Activated CD4-positive, alpha-beta T cell treated with anti-CD3 and anti-CD28 coated beads, Interleukin-2, amount 50 U/mL, for 1 hour (primary cell): ENCODE measurements at regions not wholly inside any gene's neighbourhood (a gene's known extent, or its start where the extent isn't known, plus 50 kb on each side); places are given as distances from the start of the nearest gene placed in this dataset.

Experiments
- DNase-seq: peaks from one replicate; pipeline ENCODE4 v3.0.0-alpha.2; 2020

GRCh38 chr6:56407883-56408410 lies 160.6 kb upstream of the COL21A1 start:
- no peak for DNase-seq

DNA sequence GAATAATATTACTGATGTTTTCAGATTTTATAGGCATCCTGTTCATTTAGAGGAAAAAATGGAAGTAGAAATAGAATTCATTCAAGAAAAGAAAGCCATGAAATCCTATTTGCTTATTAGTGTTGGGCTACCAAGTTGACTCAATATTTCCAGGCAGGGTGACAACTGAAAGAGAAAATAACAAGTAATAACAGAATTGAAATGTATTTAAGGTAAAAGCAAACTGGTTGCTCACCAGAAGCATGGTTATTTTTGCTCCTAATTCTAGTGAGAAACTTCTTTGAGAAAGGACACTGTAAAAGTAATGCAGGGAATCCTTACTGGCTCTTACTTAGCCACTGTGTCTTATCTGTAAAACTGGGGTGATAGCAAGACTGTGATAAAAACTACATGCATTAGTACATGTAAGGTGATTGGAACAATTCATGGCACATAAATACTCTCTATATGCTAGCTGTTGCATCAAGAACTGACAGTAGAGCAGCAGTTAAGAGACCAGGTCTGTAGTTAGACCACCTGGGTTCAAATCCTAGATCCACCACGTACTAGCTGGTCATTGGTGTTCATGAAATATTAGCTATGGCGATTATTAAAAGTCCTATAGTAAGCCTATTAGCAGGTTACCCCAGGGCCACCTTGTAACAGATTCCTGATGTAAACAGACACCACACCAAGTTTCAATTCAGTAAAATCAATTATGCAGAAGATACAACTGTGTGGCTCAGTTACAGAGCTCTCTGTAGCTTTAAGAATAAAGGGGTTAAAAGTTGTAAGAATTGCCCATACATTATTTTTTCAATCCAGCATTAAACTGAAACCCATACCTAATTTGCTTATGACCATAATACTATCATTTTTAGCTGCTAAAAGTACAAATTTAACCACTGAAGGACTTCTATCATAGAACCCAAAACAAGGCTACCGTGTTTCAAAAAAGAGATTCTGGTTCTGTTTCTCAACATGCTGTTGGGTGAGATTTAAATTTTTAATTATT lies 159.2 kb upstream of the COL21A1 start:
- no peak for DNase-seq

DNA sequence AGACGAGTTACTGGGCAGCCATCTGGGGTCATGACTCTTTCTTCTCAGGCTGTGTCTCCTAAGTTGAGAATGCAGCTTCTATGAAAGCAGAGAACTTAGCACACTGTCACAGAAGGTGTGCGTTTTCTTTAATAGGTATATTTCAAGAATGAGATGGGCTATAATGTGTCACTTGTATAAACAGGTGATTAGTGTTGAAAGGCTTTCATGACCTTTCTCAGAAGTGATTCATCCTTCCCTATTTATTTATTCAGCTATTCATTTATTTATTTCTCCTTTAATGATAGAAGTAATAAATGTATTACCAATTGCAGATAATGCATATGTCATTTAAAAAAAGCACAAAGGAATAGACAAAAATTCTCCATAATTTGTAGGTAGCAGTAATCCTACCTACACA lies 157.2 kb upstream of the COL21A1 start:
- no peak for DNase-seq

DNA sequence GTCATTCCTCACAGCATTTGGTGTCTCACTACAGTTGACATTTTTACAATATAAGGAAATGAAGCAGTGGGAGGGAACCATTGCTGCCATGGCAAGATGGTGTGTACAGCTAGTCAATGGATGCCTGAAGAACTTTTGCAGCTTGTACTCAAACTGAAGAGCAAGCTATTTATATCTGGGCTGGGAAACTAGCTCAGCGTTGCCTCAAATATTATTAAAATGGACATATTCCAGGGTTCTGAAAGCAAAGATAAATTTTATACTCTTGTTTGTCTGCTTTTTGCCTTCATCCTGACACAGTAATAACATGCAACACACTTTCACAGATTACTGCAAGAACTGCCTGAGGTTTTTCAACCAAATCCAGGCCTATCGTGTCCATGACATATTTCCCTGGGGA lies 156.4 kb upstream of the COL21A1 start:
- DNase-seq = no peak

DNA sequence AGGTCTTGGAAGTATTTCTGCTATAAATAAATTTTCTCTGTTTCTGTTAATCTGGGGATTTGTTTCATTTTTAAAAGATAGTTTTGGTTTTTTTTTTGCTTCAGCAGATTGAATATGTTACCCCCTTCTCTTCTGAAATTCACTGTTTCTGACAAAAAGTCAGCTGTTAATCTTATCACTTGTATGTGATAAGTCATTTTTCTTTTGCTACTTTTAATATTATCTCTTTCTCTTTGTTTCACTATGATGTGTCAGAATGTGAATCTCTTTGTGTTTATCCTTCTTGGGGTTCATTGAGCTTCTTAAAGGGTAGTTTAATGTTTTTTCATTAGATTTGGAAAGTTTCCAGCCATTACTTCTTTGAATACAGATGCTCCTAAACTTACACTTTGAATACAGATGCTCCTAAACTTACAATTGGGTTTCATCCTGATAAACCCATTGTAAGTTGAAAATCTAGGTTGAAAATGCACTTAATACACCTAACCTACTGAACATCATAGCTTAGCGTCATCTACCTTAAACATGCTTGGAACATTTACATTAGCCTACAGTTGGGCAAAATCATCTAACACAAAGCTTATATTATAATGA lies 154.2 kb upstream of the COL21A1 start:
- no peak for DNase-seq

- no peak for DNase-seq
Observed at GRCh38 chr6:56400273-56400672, 152.9 kb upstream of the COL21A1 start.

DNA sequence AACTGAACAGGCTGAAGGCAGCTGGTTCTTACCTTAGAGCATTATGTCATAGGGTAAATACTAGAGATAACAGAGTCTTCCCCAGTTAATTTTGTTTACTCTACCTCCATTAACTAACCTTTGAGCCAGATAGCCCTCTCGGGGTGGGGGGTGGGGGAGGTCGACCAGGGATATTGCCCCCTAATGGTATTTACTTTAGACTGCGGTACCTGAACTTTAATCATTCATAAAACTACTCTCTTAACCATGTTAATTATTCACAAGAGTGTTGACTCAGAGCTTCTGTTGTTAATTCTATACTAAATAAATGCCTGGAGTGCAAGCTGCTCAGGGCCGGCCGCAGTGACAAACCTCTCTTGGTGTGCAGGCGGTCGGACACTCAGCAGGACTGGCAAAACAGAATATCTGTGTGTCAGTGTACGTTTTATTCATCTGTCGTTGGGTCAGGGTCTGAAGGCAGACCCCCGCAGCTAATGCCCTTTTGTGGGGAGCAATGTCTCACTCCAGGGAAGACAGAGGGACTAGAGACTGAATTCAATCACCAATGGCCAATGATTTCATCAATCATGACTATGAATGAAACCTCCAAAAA lies 152.4 kb upstream of the COL21A1 start:
- no peak for DNase-seq

GRCh38 chr6:56399250-56399671 lies 151.9 kb upstream of the COL21A1 start:
- no peak for DNase-seq

DNA sequence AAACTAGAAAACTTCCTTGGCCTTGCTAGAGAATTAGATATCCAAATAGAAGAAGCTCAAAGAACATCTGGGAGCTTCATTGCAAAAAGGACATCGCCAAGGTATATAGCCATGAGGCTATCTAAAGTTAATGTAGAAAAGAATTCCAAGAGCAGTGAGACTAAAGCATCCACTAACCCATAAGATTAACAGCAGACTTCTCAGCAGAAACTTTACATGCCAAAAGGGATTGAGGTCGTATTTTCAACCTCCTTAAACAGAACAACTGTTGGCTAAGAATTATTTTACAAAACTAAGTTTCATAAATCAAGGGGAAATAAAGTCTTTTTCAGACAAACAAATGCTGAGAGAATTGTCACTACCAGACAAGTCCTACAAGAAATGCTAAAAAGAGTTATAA lies 149.1 kb upstream of the COL21A1 start:
- DNase-seq = no peak

DNA sequence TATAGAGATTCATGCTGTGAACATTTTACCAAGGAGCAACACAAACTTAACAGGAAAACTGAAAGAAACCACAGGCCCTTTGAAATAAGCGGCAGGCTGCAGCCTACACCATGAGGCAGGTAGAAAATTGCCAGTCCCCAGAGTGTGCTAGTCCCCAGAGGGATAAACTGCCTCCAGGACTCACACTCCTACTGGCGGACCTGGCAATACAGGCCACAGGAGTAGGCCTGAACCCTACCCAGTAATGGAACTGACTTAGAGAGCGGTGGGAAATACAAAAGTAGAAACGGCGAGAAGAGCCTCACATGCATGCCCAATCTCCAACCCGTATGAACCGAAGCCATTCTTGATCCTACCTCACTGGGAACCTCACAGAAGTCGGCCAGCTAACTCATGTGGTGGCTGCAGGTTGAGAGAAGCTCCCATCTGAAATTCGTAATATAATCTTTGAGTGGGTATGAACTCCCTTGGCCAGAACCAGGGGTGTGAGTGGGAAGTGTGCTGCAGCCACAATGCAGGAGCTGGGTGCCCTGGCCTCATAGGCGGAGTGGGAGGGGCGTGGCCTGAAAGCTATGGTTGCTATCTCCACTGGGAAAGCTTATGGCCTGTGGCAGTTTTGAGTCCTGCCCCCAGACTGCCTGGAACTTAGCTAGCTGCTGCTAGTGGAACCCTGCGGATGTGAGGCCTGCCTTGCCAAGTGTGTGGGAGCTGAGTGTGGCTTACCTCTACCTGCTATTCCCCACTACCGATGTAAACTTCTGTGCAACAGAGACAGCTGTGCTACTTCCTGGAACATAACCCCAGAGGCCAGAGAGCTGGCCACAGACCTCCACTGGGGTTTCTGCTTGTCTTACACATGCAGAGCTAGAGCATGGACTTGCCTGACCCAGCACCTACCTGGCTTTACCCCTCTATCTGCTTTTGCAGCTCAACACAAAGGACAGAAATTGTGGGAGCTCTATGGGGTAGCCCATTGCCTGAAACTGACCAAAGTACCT lies 146.5 kb upstream of the COL21A1 start:
- no peak for DNase-seq

DNA sequence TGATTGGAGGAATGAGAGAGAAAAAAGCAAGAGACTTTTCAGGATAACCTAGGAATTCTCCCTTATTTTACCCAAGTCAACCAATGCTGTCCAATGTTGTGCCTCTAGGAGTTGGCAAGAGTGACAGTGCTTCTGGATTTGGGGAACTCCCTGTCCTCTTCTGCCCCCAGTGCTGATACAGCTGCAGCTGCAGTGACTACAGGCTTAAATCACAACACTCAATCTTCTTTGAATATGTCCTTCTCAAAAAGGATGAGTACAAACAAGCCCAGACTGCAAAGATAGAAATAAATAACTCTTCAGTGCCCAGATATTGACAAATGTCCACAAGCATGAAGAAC lies 141.0 kb upstream of the COL21A1 start:
- DNase-seq = no peak

GRCh38 chr6:56387621-56388414 lies 140.4 kb upstream of the COL21A1 start:
- DNase-seq = no peak

GRCh38 chr6:56386717-56387116 lies 139.3 kb upstream of the COL21A1 start:
- no peak for DNase-seq

GRCh38 chr6:56385981-56386593 lies 138.7 kb upstream of the COL21A1 start:
- no peak for DNase-seq

GRCh38 chr6:56383160-56383559 lies 135.8 kb upstream of the COL21A1 start:
- no peak for DNase-seq

GRCh38 chr6:56382416-56382940 lies 135.1 kb upstream of the COL21A1 start:
- DNase-seq = no peak

GRCh38 chr6:56381801-56382251 lies 134.4 kb upstream of the COL21A1 start:
- no peak for DNase-seq

GRCh38 chr6:56380476-56380875 lies 133.1 kb upstream of the COL21A1 start:
- no peak for DNase-seq

GRCh38 chr6:56378966-56379585 lies 131.7 kb upstream of the COL21A1 start:
- DNase-seq = no peak

DNA sequence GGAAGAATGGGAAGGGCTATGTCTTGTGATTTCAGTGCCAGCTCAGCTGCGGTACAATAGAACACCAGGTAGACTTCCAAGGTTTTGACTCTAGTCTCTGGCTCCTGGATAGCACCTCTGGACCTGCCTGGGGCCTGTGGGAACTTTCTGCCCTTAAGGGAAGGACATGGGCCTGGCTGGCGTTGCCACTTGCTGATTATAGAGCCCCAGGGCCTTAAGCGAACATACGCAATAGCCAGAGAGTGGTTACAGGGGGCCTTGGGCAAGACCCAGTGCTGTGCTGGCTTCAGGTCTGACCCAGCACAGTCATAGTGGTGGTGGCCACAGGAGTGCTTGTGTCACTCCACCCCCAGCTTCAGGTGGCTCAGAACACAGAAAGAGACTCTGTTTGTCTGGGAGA lies 131.1 kb upstream of the COL21A1 start:
- DNase-seq = no peak
